ENCODE measurements at regions not wholly inside any gene's neighbourhood (a gene's known extent, or its start where the extent isn't known, plus 50 kb on each side); places are given as distances from the start of the nearest gene placed in this dataset.
A peak's percentile ranks its signal among the peaks of the same experiment; 100 is the strongest.

DNA sequence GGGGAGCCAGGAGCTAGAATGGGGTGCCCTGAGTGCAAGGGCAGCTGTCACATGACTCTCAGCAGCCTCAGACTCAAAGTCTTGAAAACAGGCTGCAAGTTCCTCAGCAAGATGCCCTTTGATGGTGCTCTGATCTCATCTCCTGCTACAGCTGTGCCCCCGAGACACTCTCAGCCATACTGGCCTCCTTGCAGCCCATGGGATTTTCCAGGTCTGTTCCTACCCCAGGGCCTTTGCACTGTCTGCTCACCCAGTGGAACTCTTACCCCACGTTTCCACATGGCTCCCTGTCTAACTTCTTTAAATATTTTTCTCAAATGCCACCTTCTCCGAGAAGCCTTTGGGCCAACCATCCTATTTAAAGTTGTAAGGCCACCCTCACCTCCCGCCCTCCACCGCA is 146.9 kb downstream of the C16orf95 start:
- no peak for DNase-seq

DNA sequence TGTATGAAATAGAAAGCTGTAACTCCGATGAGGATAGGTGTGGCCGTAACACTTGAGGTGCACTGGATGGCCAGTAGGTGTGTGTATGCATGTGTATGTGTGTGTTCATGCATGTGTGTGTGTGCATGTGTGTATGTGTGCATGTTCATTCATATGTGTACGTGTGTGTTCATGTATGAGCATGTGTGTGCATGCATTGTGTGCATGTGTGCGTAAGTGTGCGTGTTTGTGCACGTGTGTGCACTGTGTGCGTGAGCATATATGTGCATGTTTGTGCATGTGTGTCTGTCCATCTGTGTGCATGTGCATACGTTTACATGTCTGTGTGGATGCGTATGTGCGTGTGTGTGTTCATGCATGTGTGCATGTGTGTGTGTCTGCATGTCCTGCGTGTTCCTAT is 145.5 kb downstream of the C16orf95 start:
- DNase-seq, result no peak

DNA sequence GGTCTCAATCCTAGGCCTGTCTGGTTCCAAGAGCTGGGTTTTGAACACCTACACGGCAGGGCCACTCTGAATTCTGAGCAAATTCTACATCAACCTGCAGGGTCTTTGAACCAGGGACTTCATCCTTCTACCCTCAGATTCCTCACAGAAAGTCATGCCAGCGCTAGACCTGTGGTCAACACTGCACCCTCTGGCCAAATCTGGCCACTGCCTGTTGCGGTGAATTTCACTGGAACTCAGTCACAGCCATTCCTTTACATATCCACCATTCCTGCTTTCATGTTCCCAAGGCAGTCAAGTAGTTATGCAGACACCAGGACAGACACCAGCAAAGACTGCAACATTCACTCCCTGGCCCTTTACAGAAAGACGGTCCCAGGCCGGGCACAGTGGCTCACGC is 144.6 kb downstream of the C16orf95 start:
- DNase-seq, result no peak

DNA sequence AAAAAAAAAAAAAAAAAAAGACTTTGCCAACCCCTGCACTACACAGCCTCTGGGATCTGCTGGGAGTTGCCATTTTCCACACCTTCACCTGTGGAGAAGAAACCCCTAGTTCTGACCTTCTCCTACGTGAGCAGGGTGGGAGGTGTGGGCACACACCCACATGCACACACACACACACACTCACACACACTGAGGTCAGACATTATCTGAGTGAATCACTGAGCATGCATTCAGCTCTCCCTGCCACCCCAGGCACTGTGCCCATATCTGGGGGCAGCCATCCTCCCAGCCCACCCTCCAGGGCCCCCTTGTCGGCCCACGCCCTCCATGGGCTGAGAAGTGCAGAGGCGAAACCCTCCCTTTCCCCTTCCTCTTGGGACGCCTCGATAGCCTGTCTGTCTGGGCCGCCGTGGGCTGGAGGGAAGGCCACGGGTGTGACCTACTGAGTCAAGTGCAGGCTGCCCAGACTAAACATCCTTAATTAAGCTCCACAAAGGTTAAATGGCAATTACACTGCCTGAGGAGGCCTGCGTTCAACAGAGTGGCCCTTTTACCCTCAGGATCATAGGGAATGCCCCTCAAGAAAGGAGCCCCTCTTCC is 143.8 kb downstream of the C16orf95 start:
- no peak for DNase-seq

DNA sequence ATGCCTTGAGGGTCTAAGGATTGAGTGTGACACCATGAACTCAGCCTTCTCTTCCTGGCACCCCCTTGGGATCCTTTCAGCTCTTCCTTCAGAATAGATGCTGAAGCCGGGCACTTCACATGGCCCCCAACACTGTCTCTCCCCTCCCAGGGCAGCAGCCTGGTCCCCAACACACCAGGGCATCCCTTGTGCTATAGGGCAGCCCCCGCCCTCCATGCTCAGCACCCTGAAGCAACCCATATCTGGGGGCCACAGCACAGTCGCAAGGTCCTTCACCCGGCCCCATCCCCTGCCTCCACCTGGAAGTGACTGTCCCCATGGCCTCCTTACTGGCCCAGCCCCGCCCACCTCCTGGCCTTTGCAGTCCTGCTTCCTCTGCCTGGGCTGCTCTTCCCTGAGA is 143.1 kb downstream of the C16orf95 start:
- no peak for DNase-seq

DNA sequence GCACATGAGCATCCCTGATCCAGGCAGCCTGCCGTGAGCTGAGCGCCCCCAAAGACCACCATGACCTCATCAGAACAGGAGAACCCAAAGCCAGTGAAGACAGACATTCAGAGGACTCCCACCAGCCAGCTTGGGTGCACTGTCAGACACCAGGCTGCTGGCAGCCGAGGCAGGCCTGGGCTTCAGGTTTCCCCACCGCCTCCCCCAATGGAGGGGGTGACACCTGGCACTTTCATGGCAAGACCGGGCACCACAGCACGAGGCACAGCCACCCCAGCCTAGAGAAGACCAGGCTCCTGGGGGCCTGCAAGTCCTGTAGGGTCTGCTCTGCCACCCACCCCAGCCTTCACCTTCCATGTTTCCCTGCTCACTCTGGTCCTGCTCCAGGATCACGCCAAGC is 140.5 kb downstream of the C16orf95 start:
- DNase-seq, result no peak

DNA sequence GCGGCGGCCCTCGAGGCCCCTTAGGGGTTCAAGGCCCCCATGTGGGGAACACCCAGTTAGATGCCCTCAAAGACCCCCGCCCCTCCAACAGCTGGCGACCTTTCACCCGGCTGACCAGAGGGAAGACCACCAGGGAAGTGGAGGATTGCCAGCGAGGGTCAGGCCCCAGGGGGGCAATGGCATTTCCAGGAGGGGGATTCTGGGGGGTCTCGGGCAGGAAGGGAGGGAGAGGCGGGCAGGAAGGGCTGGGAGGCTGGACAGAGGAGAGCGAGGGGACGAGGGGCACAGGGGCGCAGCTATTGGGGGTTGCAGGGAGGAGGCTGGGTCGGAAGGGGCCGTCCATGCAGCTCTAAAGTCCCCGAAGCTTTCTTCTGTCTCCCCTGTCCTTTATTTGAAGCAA is 139.5 kb downstream of the C16orf95 start:
- DNase-seq, result no peak

DNA sequence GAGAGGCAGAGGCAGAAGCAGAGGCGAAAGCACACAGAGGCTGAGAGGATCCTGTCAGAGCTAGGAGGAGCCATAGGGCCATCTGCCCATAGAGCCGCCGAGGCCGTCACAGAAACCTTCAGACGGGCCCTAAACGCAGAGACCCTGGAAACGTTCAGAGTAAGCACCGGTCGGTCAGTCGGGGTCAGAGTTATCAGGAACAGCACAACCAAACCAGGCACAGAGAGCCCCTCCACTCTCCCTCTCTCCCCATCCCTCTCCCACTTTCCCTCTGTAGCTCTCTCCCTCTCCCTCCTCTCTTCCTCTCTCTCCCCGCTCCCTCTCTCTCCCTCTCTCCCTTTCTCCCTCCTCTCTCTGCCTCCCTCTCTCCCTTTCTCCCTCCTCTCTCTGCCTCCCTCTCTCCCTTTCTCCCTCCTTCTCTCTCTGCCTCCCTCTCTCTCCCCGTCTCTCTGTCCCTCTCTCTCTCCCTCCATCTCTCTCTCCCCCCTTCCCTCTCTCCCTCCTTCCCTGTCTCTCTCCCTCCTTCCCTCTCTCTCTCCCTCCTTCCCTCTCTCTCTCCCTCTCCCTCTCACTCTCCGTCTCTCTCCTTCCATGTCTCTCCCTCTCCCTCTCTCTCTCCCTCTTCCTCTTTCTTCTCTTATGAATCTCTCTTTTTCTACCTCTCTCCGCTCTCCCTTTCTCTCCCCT is 138.9 kb downstream of the C16orf95 start:
- peak; percentile 35 for DNase-seq

DNA sequence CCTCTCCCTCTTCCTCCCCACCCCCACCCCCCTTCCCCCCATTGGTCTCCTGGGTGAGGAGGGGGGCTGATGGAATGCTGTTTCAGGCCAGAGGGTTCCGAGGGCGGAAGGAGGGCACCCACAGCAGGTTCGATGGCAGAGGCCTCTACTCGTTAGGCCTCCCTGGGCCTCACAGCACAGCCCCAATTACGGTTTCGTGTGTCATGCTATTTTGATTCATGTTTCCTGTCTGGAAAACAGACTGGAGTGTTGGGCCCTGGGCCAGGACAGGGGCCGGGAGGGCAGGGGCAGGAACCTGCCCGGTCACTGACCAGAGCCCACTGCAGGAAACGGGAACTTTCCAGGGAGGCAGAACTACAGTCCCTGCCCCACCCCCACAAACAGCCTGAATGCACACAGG is 138.2 kb downstream of the C16orf95 start:
- no peak for DNase-seq

DNA sequence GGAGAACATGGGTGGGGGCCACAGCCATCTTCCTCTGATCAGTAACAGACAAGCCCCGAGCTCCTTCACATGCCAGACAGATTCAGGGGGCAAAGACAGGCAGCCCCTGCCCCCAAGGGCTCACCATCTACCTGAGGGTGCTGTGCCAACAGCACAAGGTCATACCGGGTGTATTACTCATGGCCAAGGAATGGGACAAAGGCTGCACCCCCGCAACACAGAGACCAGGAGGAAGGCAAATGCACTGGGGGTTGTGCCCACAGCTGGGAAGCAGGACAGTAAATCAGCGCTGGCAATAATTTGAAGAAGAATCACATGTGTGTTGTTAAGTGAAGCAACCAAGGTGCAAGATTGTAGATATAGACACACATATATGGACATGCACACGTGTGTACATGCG is 137.1 kb downstream of the C16orf95 start:
- no peak for DNase-seq

DNA sequence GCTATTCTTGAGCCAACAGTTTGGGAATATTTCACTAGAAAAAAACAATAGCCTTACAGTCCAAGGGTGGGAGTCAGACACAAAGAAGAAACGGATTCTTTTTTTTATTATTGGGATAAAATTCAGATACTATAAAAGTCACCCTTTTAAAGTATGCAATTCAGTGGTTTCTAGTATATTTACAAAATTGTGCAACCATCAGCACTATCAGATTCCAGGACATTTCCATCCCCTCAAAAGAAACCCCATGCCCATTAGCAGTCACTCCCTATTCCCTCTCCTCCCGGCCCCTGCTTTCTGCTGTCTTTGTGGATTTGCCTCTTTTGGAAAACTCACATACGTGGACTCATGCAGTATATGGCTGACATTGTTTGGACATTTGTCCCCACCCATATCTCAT is 134.4 kb downstream of the C16orf95 start:
- no peak for DNase-seq

DNA sequence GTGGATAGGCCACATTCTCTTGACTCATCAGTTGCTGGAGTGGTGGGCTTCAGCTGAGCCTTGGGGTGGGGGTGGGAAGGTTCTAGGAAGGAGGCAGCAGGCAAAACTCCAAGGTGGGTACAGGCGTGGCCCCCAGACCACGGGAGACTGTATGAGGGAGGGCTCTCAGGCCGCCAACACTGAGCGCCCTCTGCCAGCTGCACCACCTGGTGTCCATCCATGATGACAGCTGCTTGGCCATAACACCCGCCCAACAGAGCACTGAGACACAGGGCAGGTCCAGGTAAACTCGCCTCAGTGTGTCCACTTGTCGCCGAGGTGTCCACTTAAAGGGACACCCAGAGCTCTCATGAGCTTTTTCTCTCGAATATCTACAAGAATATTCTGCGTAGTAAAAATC is 133.5 kb downstream of the C16orf95 start:
- DNase-seq, result no peak

DNA sequence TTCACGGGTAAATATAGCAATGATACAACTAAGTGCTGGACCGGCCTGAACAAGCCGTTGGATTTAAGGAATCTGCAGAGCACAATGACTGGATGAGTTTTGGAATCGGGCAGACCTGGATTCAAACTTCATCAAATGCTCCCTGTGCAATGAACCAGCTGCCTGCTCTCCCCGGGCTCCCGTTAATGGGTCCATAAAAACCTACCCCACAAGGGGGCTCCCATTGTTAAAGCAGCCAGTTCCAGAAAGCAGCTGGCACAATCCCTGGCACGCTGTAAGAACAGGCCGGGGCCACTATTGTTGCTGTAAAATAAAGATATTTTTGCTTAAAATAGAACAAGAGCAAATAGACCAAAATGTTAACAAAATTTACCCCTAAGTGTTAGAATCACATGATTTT is 131.9 kb downstream of the C16orf95 start:
- peak; percentile 7 for DNase-seq

DNA sequence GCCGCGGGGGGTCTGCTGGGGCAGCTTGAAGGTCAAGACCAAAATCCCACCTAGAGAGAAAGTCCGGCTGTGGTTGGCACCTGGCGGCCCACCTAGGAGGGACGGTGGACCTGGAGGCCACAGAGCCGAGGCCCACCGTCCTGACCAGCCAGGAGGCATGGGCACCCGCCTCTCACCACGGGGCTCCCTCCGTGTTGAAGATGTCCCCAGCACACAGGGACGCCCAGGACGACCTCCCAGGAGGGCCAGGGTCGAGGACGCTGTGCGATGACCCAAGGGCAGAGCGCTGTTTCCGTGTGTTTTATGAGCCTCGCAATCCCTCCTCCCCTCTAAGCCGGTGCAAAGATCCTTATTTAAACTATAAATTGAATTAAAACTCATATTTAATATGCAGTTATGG is 131.2 kb downstream of the C16orf95 start:
- no peak for DNase-seq

DNA sequence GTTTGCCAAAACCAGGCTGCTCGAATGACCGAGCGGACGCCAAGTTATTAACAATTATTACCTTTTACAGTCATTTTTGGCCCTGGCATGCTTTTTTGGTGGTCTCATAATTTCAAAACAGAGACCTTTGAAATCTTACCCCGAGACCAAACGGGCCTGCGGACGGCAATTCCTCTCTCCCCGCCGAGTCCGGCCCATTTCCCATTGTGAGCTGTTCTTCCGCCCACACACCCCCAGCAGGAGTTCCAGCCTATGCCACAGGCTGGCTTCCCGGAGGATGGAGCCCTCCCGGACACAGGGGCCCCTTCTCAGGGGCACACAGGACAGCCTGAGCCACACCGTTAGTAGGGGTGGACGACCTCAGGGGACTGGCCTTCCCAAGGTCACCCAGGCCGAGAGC is 130.7 kb downstream of the C16orf95 start:
- no peak for DNase-seq

DNA sequence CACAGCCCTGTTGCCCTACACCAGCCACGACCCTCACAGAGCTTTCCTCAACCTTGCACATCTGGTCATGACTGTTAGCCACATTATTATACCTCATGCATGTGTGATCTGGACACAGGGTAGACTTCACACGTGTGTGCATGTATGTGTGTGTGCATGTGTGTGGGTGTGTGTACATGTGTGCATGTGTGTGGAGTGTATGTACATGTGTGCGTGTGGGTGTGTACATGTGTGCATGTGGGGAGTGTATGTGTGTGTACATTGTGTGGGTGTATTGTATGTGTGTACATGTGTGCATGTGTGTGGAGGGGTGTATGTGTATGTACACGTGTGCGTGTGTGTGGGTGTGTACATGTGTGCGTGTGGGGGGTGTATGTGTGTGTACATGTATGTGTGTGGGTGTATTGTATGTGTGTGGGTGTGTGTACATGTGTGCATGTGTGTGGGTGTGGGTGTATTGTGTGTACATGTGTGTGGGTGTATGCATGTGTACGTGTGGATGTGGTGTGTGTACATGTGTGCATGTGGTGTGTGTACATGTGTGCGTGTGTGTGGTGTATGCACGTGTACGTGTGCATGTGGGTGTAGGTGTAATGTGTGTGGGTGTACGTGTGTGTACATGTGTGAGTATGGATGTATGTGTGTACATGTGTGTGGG is 130.2 kb downstream of the C16orf95 start:
- DNase-seq, result no peak

DNA sequence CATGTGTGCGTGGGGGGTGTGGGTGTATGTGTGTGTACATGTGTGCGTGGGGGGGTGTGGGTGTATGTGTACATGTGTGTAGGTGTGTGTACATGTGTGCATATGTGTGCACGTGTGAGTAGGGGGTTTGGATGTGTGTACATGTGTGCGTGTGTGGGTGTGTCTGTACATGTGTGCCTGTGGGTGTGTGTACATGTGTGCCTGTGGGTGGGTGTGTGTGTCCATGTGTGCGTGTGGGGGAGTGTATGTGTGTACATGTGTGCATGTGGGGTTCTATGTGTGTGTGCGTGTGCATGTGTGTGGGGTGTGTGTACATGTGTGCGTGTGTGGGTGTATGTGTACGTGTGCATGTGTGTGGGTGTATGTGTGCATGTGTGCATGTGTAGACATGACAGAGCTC is 129.1 kb downstream of the C16orf95 start:
- DNase-seq, result no peak

DNA sequence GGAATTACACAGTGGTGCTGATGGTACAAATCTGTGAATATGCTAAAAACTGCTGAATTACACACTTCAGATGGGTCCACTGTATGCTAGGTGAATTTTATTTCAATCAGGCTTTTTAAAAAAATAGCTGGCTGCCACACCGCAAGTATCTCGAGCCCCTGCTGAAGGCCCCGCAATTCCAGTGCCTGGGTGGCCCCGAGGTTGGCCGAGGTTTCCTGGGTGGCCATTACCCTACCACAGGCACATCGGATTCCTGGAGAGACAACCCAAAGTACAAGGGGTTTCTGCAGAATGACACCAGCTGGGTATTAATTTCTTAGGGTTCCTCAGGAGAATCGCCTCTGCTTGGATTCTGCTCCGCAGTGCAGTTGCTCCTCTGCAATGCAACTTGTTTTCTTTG is 127.8 kb downstream of the C16orf95 start:
- no peak for DNase-seq

DNA sequence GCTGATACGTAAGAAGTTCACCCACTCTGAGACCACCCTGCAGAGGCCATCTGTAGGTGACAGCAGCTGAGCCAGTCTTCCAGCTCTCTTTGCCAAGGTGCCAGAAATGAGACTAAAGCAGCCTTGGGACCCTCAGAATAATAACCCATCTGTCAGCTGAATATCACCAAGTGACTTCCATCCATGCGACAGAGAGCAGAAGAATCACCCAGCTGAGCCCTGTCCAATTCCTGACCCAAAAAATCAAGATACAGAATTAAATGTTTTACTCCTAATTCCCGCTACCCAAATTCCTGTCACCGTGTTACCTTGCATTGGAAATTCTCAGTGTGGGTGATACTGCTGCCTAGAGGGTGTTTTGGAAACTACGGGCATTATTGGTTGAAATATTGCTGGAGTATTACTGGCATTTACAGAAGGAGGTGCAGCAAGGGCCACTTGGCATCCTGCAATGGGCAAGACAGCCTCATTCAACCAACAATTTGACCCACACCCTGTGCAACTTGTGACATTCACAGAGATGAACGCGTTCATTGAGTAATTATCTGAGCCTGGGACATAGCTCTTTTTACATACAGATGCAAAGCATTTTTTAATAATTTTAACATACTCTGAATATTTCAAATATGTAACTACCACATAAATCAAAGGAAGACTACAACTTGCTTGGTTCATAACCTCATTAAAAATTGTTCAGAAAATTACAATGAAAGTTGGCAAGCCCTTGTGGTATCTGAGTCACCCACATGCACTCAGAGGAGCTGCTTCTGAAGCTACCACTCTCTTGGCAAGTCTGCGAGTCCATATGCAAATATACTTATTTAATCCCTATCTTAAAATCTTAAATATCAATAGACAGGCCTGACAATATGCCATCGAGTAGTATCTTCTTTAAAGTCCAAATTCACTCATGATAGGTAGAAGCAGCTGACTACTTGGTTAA is 126.6 kb downstream of the C16orf95 start:
- DNase-seq, result no peak

DNA sequence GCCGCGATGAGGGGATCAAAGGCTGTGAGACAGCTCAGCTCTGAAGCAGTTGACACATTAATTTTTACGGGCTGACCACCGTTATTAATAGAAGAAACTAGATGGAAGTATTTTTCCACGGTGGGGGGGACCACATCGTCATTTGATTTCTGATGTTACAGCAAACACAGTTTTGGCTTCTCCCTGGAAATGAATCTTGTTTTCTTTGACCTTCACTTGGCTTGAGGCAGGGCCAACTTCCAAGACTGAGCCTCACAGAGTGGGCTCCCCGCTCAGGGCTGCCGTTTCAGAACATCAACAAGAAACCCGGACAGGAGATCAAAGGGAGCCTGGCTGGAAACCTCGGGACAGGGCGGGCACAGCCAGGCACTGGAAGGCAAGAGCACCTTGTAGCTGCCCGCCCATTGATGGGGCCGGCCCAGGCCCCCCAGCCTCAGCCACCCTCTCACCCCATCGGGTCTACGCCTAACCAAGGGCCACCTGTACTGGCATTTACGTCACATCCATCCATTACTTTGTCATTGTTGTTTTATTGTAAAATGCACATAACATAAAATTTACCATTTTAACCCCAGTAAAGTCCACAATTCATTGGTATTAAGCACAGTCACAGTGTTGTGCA is 124.6 kb downstream of the C16orf95 start:
- no peak for DNase-seq

DNA sequence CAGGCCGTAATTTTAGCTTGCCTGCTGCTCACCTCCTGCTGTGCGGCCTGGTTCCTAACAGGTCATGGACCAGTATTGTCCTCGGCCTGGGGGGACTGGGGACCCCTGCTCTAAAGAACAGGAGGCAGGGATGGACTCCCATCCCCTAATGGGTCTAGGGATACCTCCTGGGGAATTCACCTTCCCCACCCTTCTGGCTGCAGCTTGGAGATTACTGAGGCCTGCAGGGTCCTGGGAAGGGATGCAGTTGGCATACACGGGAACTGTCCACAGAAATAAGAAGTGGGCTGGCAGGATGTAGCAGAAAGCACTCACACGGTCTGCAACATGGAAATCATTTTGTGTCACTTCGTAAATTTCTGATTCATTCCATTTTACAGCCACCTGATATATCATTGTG is 123.0 kb downstream of the C16orf95 start:
- no peak for DNase-seq

DNA sequence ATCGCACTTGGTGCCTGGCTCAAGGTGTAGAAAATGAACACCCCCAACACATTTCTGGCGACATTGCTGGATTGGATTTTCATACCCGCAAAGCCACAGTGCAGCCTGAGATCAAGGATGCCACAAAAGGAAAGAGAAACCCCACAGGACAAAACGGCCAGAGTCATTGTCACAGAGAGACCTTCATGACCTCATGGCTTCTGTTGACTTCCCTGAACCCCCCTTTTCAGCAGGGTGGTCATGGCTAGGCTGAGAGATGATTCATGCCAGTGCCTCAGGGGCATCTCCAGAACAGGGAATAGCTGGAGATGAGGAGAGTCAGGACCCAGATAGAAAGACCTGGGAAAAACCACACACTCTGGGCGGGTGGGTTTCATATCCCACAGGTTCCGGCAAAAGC is 122.0 kb downstream of the C16orf95 start:
- no peak for DNase-seq

DNA sequence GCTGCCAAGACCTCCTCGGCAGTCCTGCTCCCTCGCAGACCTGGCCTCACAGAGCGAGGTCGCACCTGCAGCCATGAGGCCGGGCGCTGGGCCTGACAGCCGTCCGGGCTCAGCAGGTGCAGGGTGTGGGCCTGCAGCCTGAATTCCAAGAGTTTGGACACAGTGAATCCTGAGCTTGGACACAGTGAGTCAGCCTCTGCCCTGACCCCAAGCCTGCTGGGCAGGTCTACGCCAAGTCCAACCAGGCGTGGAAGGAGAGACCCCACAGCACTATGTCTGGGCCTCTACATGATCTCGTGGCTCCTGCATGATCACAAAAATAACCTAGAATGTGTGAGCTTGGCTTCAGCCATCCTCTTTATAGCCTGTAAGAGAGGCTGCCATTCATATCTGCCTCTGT is 121.0 kb downstream of the C16orf95 start:
- DNase-seq, result no peak

All from NCI-H82 (cell line).